Breast epithelium (tissue), 3 donors: ENCODE measurements at regions not wholly inside any gene's neighbourhood (a gene's known extent, or its start where the extent isn't known, plus 50 kb on each side); places are given as distances from the start of the nearest gene placed in this dataset.

Experiments used
- CTCF ChIP-seq, 3 donors: fragments of 450-650 bp; IDR thresholded peaks; one replicate each; pipeline ENCODE4 v1.5.1; 2016 to 2017; ENCODE audit warnings: antibody characterized with exemption in 3 of 3, mild to moderate bottlenecking in 3 of 3, moderate library complexity in 3 of 3
- POLR2A ChIP-seq: fragments of 450-650 bp; IDR thresholded peaks from one replicate; pipeline ENCODE4 v1.6.1; 2016; ENCODE audit warnings: antibody characterized with exemption, mild to moderate bottlenecking, moderate library complexity
- POLR2AphosphoS5 ChIP-seq, 3 donors: sonication (generic); formaldehyde crosslinking; IDR thresholded peaks; one replicate each; pipeline ENCODE4 v1.6.1; 2017; ENCODE audit warnings: antibody characterized with exemption in 3 of 3

GRCh38 chr3:59126446-59126845 lies 76.6 kb upstream of the CFAP20DC start:
- TF ChIP-seq CTCF (IDR thresholded peaks at IDR 0.05) (no peak), POLR2AphosphoS5 (IDR thresholded peaks at IDR 0.05) (no peak), POLR2A (no peak)
